ENCODE measurements at regions not wholly inside any gene's neighbourhood (a gene's known extent, or its start where the extent isn't known, plus 50 kb on each side); places are given as distances from the start of the nearest gene placed in this dataset.

DNA sequence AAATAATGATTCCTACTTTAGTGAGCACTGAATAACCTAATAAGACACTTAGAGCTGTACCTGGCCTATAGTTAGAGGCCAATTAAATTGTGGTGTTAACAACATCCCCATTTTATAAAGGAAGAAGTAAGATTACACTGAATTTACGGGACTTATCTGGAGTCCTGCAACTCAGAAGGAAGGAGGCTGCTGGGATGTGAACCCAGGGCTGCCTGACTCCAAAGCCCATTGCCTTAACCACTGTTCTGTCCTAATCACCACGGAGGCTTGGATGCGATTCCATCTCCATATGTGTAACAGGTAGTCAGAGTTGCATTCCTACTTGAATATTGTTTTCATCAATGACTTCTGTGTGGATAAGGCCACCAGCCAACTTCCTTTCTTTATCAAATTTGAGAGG is 168.9 kb downstream of the SOCS6 start:
- no peak overlapping the region for H3K4me3 ChIP-seq (ENCODE audit: low read length in 2 of 2)
- no peak overlapping the region for H3K9ac ChIP-seq (ENCODE audit: low read length in 2 of 2)
- H3K27ac ChIP-seq (ENCODE audit: low read length): no peak overlapping the region
- H3K36me3 ChIP-seq (ENCODE audit: control insufficient read depth in 2 of 2, insufficient read depth in 2 of 2, low read length in 2 of 2): no peaks in the 10 kb centered on the region
- no peaks in the 10 kb centered on the region for H3K9me3 ChIP-seq (ENCODE audit: control insufficient read depth in 2 of 2, low read length in 2 of 2)
- H3K27me3 ChIP-seq (ENCODE audit: control insufficient read depth in 1 of 2, insufficient read depth in 2 of 2, low read length in 2 of 2): no peaks in the 10 kb centered on the region
- no peaks in the 10 kb centered on the region for H3K4me1 ChIP-seq (ENCODE audit: control insufficient read depth, insufficient read depth, low read length)

DNA sequence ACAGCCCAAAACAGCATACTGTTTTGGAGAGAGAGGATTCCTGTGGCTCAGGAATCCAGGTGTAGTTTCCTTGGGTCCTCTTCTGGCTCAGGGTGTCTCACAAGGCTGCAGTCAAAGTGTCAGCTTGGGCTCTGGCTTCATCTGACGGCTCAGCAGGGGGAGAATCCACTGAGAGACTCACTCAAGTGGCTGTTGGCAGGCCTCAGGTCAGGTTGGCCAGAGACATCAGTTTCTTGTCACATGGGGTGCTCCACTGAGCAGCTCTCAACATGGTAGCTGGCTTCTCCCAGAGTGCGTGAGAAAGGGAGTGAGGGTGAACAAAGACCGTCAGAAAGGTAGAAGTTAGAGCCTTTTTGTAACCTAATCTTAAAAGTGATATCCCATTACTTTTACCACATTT is 168.4 kb downstream of the SOCS6 start:
- H3K9me3 ChIP-seq (ENCODE audit: control insufficient read depth in 2 of 2, low read length in 2 of 2): no peaks in the 10 kb centered on the region
- H3K36me3 ChIP-seq (ENCODE audit: control insufficient read depth in 2 of 2, insufficient read depth in 2 of 2, low read length in 2 of 2): no peaks in the 10 kb centered on the region
- H3K4me3 ChIP-seq (ENCODE audit: low read length in 2 of 2): no peak overlapping the region
- no peaks in the 10 kb centered on the region for H3K4me1 ChIP-seq (ENCODE audit: control insufficient read depth, insufficient read depth, low read length)
- no peak overlapping the region for H3K27ac ChIP-seq (ENCODE audit: low read length)
- H3K9ac ChIP-seq (ENCODE audit: low read length in 2 of 2): no peak overlapping the region
- H3K27me3 ChIP-seq (ENCODE audit: control insufficient read depth in 1 of 2, insufficient read depth in 2 of 2, low read length in 2 of 2): peaks cover 0 to 5% of the 10 kb centered on the region in 2 donors

DNA sequence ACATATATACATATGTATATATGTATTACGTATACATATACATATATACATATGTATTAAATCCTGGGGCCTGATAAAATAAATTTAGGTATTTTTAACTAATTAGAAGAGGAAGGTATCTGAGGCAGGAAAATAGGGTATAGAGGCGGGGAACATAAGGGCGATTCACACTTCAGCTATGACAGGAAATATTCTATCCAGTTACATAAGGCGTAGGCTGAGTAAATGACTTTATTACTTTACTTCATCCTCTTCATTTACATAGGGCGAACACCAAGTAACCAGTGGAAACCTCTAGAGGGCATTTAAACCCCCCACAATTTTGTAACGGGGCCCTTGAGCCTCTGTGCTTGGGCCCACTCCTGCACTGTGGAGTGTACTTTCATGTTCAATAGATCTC is 167.5 kb downstream of the SOCS6 start:
- H3K9ac ChIP-seq (ENCODE audit: low read length in 2 of 2): no peak overlapping the region
- H3K27ac ChIP-seq (ENCODE audit: low read length): no peak overlapping the region
- H3K9me3 ChIP-seq (ENCODE audit: control insufficient read depth in 2 of 2, low read length in 2 of 2): no peaks in the 10 kb centered on the region
- no peaks in the 10 kb centered on the region for H3K36me3 ChIP-seq (ENCODE audit: control insufficient read depth in 2 of 2, insufficient read depth in 2 of 2, low read length in 2 of 2)
- H3K4me1 ChIP-seq (ENCODE audit: control insufficient read depth, insufficient read depth, low read length): no peaks in the 10 kb centered on the region
- no peak overlapping the region for H3K4me3 ChIP-seq (ENCODE audit: low read length in 2 of 2)
- H3K27me3 ChIP-seq (ENCODE audit: control insufficient read depth in 1 of 2, insufficient read depth in 2 of 2, low read length in 2 of 2): peaks cover 0 to 5% of the 10 kb centered on the region in 2 donors

DNA sequence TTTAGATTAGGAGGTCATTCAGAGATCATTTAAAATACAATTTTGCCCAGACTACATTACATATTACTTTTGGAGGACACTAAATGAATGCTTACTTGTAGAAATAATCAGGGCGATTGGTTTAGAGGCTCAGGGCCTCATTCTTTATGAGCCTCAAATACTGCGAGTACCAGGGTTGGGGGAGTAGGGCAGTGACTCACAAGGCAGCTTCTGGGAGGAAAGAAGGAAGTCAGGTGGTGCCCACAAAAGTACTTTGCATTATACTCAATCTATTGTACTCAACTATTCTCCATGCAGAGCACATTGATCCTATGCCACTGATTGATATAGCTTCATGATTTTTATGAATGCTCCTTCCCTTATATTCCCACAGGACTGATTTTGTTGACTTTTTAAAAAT is 166.9 kb downstream of the SOCS6 start:
- Histone ChIP-seq H3K9ac (ENCODE audit: low read length in 2 of 2) (no peak overlapping the region), H3K4me3 (ENCODE audit: low read length in 2 of 2) (no peak overlapping the region), H3K36me3 (ENCODE audit: control insufficient read depth in 2 of 2, insufficient read depth in 2 of 2, low read length in 2 of 2) (no peaks in the 10 kb centered on the region), H3K9me3 (ENCODE audit: control insufficient read depth in 2 of 2, low read length in 2 of 2) (no peaks in the 10 kb centered on the region), H3K27me3 (ENCODE audit: control insufficient read depth in 1 of 2, insufficient read depth in 2 of 2, low read length in 2 of 2) (peaks cover 0 to 5% of the 10 kb centered on the region in 2 donors), H3K27ac (ENCODE audit: low read length) (no peak overlapping the region), H3K4me1 (ENCODE audit: control insufficient read depth, insufficient read depth, low read length) (no peaks in the 10 kb centered on the region)

DNA sequence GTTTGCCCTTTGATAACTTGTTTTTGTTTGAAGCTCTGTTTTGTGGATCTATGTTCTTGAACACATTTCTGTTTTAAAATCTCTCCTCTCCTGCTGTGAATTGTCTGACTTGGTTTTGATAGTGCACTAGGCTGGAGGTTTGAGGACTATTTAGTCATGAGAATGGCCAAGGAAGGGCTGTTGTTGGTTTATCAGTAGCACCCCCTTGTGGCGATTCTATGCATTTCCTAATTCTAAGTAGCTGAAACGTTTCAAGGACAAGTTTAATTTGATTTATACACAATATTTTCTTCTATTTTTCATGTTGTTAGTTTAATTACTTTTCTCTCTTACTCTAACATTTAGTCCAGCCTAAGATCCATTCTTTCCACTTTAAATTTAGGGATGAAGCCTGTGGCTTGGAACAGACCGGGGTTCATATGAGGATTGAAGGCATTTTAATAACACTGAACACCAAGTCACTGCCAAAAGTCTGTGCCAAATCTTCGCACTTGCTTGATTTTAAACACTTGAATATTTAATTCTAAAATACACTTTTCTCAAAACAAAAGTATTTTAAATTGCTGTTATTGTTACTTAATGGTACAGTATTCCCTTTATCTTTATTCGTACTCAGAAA is 166.0 kb downstream of the SOCS6 start:
- Histone ChIP-seq H3K9ac (ENCODE audit: low read length in 2 of 2) (no peak overlapping the region), H3K4me1 (ENCODE audit: control insufficient read depth, insufficient read depth, low read length) (no peaks in the 10 kb centered on the region), H3K36me3 (ENCODE audit: control insufficient read depth in 2 of 2, insufficient read depth in 2 of 2, low read length in 2 of 2) (no peaks in the 10 kb centered on the region), H3K4me3 (ENCODE audit: low read length in 2 of 2) (no peak overlapping the region), H3K27ac (ENCODE audit: low read length) (no peak overlapping the region), H3K27me3 (ENCODE audit: control insufficient read depth in 1 of 2, insufficient read depth in 2 of 2, low read length in 2 of 2) (peaks cover 0 to 5% of the 10 kb centered on the region in 2 donors), H3K9me3 (ENCODE audit: control insufficient read depth in 2 of 2, low read length in 2 of 2) (no peaks in the 10 kb centered on the region)

DNA sequence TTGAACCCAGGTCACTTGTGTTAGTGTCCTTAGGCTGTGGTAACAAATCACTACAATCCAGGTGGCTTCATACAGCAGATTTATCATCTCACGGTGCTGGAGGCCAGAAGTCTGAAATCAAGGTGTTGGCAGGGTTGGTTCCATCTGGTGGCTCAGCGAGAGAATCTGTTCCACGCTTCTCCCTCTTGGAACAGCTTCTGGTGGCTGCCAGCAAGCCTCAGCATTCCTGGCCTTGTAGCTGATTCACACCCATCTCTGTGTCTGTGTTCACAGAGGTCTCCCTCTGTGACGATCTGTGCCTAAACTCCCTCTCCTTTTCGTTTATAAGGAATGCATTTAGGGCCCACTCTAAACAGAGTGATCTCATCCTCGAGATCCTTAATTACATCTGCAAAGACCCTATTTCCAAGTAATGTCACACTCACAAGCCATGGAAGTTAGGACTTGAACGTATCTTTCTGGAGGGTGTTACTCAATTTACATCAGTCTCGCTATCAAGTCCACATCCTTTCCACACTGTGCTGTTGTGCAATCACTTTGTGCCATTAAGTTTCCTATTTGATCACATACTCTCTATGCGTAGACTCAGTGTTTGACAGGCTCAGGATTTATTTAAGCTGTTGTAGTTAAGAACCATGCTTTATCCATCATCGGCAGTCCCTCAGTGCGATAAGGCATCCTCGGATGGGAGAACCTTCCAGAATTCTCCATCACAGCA is 164.4 kb downstream of the SOCS6 start:
- no peak overlapping the region for H3K9ac ChIP-seq (ENCODE audit: low read length in 2 of 2)
- H3K27me3 ChIP-seq (ENCODE audit: control insufficient read depth in 1 of 2, insufficient read depth in 2 of 2, low read length in 2 of 2): peaks cover 0 to 5% of the 10 kb centered on the region in 2 donors
- no peaks in the 10 kb centered on the region for H3K4me1 ChIP-seq (ENCODE audit: control insufficient read depth, insufficient read depth, low read length)
- H3K4me3 ChIP-seq (ENCODE audit: low read length in 2 of 2): no peak overlapping the region
- no peaks in the 10 kb centered on the region for H3K36me3 ChIP-seq (ENCODE audit: control insufficient read depth in 2 of 2, insufficient read depth in 2 of 2, low read length in 2 of 2)
- H3K9me3 ChIP-seq (ENCODE audit: control insufficient read depth in 2 of 2, low read length in 2 of 2): no peaks in the 10 kb centered on the region
- H3K27ac ChIP-seq (ENCODE audit: low read length): no peak overlapping the region

DNA sequence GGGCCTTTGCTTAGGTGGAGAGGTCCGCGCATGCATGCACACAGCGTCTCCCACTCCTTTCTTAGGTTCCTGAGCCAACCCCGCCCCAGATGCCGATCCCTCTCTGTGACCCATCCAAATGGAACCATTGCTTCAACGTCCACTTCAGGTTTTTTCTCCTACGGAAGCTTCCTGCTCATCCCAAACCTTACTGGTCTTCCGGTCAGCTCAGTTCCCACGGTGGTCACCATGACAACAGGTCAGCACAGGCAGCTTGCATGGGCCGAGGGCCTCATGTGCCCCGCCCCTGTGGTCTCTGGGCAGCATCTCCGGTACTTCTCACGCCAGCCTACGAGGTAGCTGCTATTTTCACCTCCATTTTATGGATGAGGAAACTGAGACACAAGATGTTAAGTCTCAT is 163.7 kb downstream of the SOCS6 start:
- H3K4me3 ChIP-seq (ENCODE audit: low read length in 2 of 2): no peak overlapping the region
- H3K4me1 ChIP-seq (ENCODE audit: control insufficient read depth, insufficient read depth, low read length): no peaks in the 10 kb centered on the region
- peaks cover 0 to 5% of the 10 kb centered on the region in 2 donors for H3K27me3 ChIP-seq (ENCODE audit: control insufficient read depth in 1 of 2, insufficient read depth in 2 of 2, low read length in 2 of 2)
- H3K36me3 ChIP-seq (ENCODE audit: control insufficient read depth in 2 of 2, insufficient read depth in 2 of 2, low read length in 2 of 2): no peaks in the 10 kb centered on the region
- no peak overlapping the region for H3K27ac ChIP-seq (ENCODE audit: low read length)
- H3K9ac ChIP-seq (ENCODE audit: low read length in 2 of 2): no peak overlapping the region
- no peaks in the 10 kb centered on the region for H3K9me3 ChIP-seq (ENCODE audit: control insufficient read depth in 2 of 2, low read length in 2 of 2)

DNA sequence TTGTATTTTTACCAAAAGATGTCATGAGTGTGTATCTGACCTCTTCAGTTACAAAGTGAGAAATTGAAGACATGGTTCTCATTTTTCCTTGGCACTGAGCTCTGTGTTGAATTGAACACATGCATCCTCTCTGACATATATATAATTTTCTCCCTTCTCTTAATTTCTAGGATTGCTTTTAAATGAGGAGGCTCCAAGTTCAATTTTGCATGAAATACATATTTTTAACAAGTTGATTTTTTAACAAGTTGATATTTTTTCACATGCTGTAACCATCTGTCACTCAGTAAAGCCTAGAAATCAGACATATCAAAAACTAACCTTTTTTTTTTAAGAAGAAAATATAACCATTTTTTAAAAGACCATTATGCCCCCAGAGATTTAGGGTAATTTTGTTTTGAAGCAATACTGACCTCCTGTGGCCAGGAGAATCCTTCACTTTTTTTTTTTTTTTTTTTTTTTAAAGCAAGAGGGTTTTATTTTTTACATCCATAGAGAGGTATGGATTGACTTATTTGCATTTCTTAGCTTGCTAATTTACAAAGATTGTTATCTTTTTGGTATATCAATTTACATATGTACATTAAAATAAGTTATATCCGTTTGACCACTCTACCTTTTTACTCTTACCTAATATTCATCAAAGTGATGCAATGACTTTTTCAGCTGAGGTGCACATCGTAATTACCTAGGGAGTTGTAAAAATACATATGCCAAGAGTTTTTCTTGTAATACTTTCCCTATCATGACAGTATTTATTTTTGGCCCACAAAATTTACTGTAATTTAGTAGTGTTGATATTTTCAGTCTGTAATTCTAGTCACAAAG is 161.8 kb downstream of the SOCS6 start:
- no peaks in the 10 kb centered on the region for H3K9me3 ChIP-seq (ENCODE audit: control insufficient read depth in 2 of 2, low read length in 2 of 2)
- no peaks in the 10 kb centered on the region for H3K36me3 ChIP-seq (ENCODE audit: control insufficient read depth in 2 of 2, insufficient read depth in 2 of 2, low read length in 2 of 2)
- no peak overlapping the region for H3K9ac ChIP-seq (ENCODE audit: low read length in 2 of 2)
- H3K4me1 ChIP-seq (ENCODE audit: control insufficient read depth, insufficient read depth, low read length): no peaks in the 10 kb centered on the region
- no peak overlapping the region for H3K27ac ChIP-seq (ENCODE audit: low read length)
- H3K4me3 ChIP-seq (ENCODE audit: low read length in 2 of 2): no peak overlapping the region
- peaks cover 4 to 5% of the 10 kb centered on the region in 2 donors for H3K27me3 ChIP-seq (ENCODE audit: control insufficient read depth in 1 of 2, insufficient read depth in 2 of 2, low read length in 2 of 2)

DNA sequence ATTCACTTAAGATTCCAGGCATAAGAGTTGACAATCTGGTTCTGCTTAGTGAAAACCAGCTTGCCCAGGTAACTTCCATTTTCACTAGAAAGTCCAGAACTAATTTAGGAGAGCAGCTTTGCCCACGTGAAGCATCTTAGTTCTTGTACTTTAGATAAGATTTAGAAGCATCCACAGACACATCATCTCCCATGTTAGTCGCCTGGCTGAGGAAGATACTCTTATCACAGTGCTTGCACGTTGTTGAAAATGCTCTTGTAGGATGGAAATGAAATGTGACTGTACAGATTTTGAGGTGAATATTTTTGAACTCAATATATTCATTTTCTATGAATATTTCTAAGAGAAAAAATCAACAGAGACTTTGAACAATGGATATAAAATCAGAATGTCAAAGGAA is 159.7 kb downstream of the SOCS6 start:
- no peaks in the 10 kb centered on the region for H3K9me3 ChIP-seq (ENCODE audit: control insufficient read depth in 2 of 2, low read length in 2 of 2)
- H3K4me1 ChIP-seq (ENCODE audit: control insufficient read depth, insufficient read depth, low read length): no peaks in the 10 kb centered on the region
- H3K4me3 ChIP-seq (ENCODE audit: low read length in 2 of 2): no peak overlapping the region
- H3K36me3 ChIP-seq (ENCODE audit: control insufficient read depth in 2 of 2, insufficient read depth in 2 of 2, low read length in 2 of 2): no peaks in the 10 kb centered on the region
- peaks cover 4 to 5% of the 10 kb centered on the region in 2 donors for H3K27me3 ChIP-seq (ENCODE audit: control insufficient read depth in 1 of 2, insufficient read depth in 2 of 2, low read length in 2 of 2)
- H3K27ac ChIP-seq (ENCODE audit: low read length): no peak overlapping the region
- no peak overlapping the region for H3K9ac ChIP-seq (ENCODE audit: low read length in 2 of 2)

DNA sequence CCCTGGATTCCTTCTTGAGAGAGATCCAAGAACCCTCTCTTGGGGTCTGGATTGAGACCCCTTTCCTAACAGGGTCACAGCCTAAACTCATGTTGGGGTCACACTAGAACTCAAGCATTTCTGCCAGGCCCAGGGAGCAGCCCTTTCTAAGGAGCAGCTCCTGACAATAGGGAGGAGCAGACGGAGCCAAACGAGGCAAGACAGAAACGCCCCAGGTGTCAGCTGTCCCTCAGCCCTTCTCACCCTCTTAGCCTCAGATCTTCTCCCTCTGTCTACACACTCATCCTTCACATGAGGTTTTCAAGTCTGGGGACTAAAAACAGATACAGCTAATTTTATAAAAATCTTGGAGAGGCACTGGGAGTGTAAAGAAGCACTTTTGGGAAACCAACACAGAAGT is 157.2 kb downstream of the SOCS6 start:
- Histone ChIP-seq H3K4me1 (ENCODE audit: control insufficient read depth, insufficient read depth, low read length) (no peaks in the 10 kb centered on the region), H3K27ac (ENCODE audit: low read length) (no peak overlapping the region), H3K4me3 (ENCODE audit: low read length in 2 of 2) (no peak overlapping the region), H3K27me3 (ENCODE audit: control insufficient read depth in 1 of 2, insufficient read depth in 2 of 2, low read length in 2 of 2) (peaks cover 0 to 4% of the 10 kb centered on the region in 2 donors), H3K36me3 (ENCODE audit: control insufficient read depth in 2 of 2, insufficient read depth in 2 of 2, low read length in 2 of 2) (no peaks in the 10 kb centered on the region), H3K9me3 (ENCODE audit: control insufficient read depth in 2 of 2, low read length in 2 of 2) (peaks cover 6 to 10% of the 10 kb centered on the region in 2 donors), H3K9ac (ENCODE audit: low read length in 2 of 2) (no peak overlapping the region)
